Mesenchymal stem cell (in vitro differentiated cells and primary cell): ENCODE measurements at regions not wholly inside any gene's neighbourhood (a gene's known extent, or its start where the extent isn't known, plus 50 kb on each side); places are given as distances from the start of the nearest gene placed in this dataset.

Source experiments
- DNase-seq: peaks from one replicate; pipeline ENCODE4 v3.0.0-alpha.2; 2013
- H2AFZ ChIP-seq: one replicate; pipeline ENCODE4 v1.6.1; 2013; ENCODE audit warnings: low read depth, mild to moderate bottlenecking, control low read depth, inconsistent platforms, low read length, moderate library complexity
- H2AK5ac ChIP-seq: 2 replicates; pipeline ENCODE4 v1.6.1; 2013; ENCODE audit warnings: low read length, moderate library complexity, mild to moderate bottlenecking, inconsistent platforms; ENCODE audit not compliant: severe bottlenecking
- H2BK120ac ChIP-seq: one replicate; pipeline ENCODE4 v1.6.1; 2013; ENCODE audit warnings: low read depth, mild to moderate bottlenecking, inconsistent platforms, low read length, moderate library complexity
- H2BK12ac ChIP-seq, 2 experiments: one replicate each; pipeline ENCODE4 v1.6.1; 2013; ENCODE audit warnings: inconsistent platforms in 2 of 2, low read length in 2 of 2, mild to moderate bottlenecking in 2 of 2, moderate library complexity in 2 of 2, control low read depth in 1 of 2
- H2BK15ac ChIP-seq: one replicate; pipeline ENCODE4 v1.6.1; 2013; ENCODE audit warnings: mild to moderate bottlenecking, low read depth, inconsistent platforms; ENCODE audit not compliant: poor library complexity, severe bottlenecking
- H2BK5ac ChIP-seq: 2 replicates; pipeline ENCODE4 v1.6.1; 2013; ENCODE audit warnings: low read depth, mild to moderate bottlenecking, low read length, control low read depth, inconsistent platforms; ENCODE audit not compliant: poor library complexity, severe bottlenecking
- H3K14ac ChIP-seq, 2 experiments: one replicate each; pipeline ENCODE4 v1.6.1; 2013; ENCODE audit warnings: inconsistent platforms in 2 of 2, low read length in 2 of 2, control low read depth in 1 of 2, mild to moderate bottlenecking in 1 of 2, moderate library complexity in 1 of 2
- H3K18ac ChIP-seq, 2 experiments: one replicate each; pipeline ENCODE4 v1.6.1; 2013; ENCODE audit warnings: inconsistent platforms in 2 of 2, low read length in 2 of 2, control low read depth in 1 of 2, low read depth in 1 of 2, mild to moderate bottlenecking in 1 of 2
- H3K23ac ChIP-seq, 2 experiments: one replicate each; pipeline ENCODE4 v1.6.1; 2013; ENCODE audit warnings: inconsistent platforms in 2 of 2, low read length in 2 of 2, mild to moderate bottlenecking in 2 of 2, moderate library complexity in 2 of 2, control low read depth in 1 of 2
- H3K27ac ChIP-seq: 2 replicates; pipeline ENCODE4 v1.5.1; 2013; ENCODE audit warnings: mild to moderate bottlenecking, moderate library complexity, low read length, control low read depth, inconsistent platforms; ENCODE audit not compliant: poor library complexity, severe bottlenecking
- H3K27me3 ChIP-seq, 2 experiments: 2 replicates each; pipeline versions ENCODE4 v1.6.1 to v1.7.0; 2013; ENCODE audit warnings: low read length in 2 of 2, mild to moderate bottlenecking in 2 of 2, moderate library complexity in 2 of 2, control low read depth in 1 of 2, inconsistent platforms in 1 of 2; ENCODE audit not compliant: control insufficient read depth in 1 of 2, insufficient read depth in 1 of 2
- H3K36me3 ChIP-seq, 2 experiments: 2 replicates each; pipeline versions ENCODE4 v1.6.1 to v1.7.0; 2013; ENCODE audit warnings: low read length in 2 of 2, control low read depth in 1 of 2, inconsistent platforms in 1 of 2, low read depth in 1 of 2, mild to moderate bottlenecking in 1 of 2; ENCODE audit not compliant: insufficient read depth in 2 of 2, control insufficient read depth in 1 of 2
- H3K4ac ChIP-seq, 2 experiments: one replicate each; pipeline ENCODE4 v1.6.1; 2013; ENCODE audit warnings: inconsistent platforms in 2 of 2, low read length in 2 of 2, mild to moderate bottlenecking in 2 of 2, moderate library complexity in 2 of 2, control low read depth in 1 of 2, low read depth in 1 of 2
- H3K4me1 ChIP-seq: 2 replicates; pipeline ENCODE4 v1.6.1; 2013; ENCODE audit warnings: low read depth, low read length, control low read depth; ENCODE audit not compliant: control insufficient read depth, insufficient read depth
- H3K4me2 ChIP-seq: 2 replicates; pipeline ENCODE4 v1.6.1; 2013; ENCODE audit warnings: low read length, mild to moderate bottlenecking, inconsistent platforms; ENCODE audit not compliant: poor library complexity, severe bottlenecking
- H3K4me3 ChIP-seq, 2 experiments: 2 replicates each; pipeline versions ENCODE4 v1.5.1 to v1.7.0; 2013; ENCODE audit warnings: low read length in 2 of 2, mild to moderate bottlenecking in 2 of 2, control low read depth in 1 of 2, low read depth in 1 of 2; ENCODE audit not compliant: insufficient read depth in 1 of 2
- H3K79me1 ChIP-seq: replicated peaks from 2 replicates; pipeline ENCODE4 v1.6.1; 2013; ENCODE audit warnings: mild to moderate bottlenecking, control low read depth, low read length, inconsistent platforms; ENCODE audit not compliant: poor library complexity, severe bottlenecking
- H3K9ac ChIP-seq: 2 replicates; pipeline ENCODE4 v1.7.0; 2013; ENCODE audit warnings: mild to moderate bottlenecking, low read length, moderate library complexity
- H3K9me3 ChIP-seq: 2 replicates; pipeline ENCODE4 v1.7.0; 2013; ENCODE audit warnings: mild to moderate bottlenecking, low read length; ENCODE audit not compliant: control insufficient read depth
- H4K8ac ChIP-seq: one replicate; pipeline ENCODE4 v1.6.1; 2013; ENCODE audit warnings: inconsistent platforms, mild to moderate bottlenecking, low read length, moderate library complexity
- H4K91ac ChIP-seq: one replicate; pipeline ENCODE4 v1.6.1; 2013; ENCODE audit warnings: mild to moderate bottlenecking, low read length, inconsistent platforms
- WGBS: methylation state at CpG from one replicate; pipeline ENCODE4 v1.1.7; 2013; ENCODE audit warnings: mixed read lengths; 5-methylcytosine and 5-hydroxymethylcytosine counted together

DNA sequence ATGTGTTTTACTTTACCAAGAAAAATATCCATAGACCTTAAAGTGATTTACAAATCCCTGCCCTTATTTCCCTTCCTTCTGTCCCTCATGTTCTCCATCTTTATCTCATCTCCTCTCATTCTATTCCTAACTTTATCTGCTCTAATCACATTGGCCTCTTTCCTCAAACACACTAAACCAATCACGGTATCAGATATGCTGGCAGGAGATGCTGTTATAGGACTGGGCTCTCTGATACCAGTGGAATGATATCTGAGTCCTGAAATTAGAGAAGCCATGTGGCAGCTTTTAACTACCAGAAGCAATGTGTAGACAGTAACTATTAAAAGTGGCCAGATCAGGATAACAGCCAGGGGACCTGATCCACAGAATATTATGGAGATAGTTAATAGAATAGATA lies 49.9 kb upstream of the GIMD1 start:
- no peak overlapping the region for H3K4me2 ChIP-seq
- no peak overlapping the region for H3K27ac ChIP-seq
- no peak overlapping the region for H2AK5ac ChIP-seq
- H3K4me1 ChIP-seq: no peaks in the 10 kb centered on the region
- no peak overlapping the region for H2BK120ac ChIP-seq
- H3K18ac ChIP-seq: no peak overlapping the region
- no peak overlapping the region for H3K9ac ChIP-seq
- H2BK15ac ChIP-seq: no peak overlapping the region
- no peak overlapping the region for H2AFZ ChIP-seq
- no peak overlapping the region for H3K4me3 ChIP-seq
- WGBS: 69% methylated on average over 1 of the region's 1 CpG
- H3K79me1 ChIP-seq: no peaks in the 10 kb centered on the region
- H3K36me3 ChIP-seq: no peaks in the 10 kb centered on the region
- H3K14ac ChIP-seq: no peak overlapping the region
- H3K27me3 ChIP-seq: no peaks in the 10 kb centered on the region
- no peak overlapping the region for H3K23ac ChIP-seq
- no peak overlapping the region for H2BK5ac ChIP-seq
- H3K9me3 ChIP-seq: no peaks in the 10 kb centered on the region
- DNase-seq: no peak
- no peak overlapping the region for H4K8ac ChIP-seq
- no peak overlapping the region for H4K91ac ChIP-seq
- H2BK12ac ChIP-seq: no peak overlapping the region
- H3K4ac ChIP-seq: no peak overlapping the region
